HK-2 (cell line): ENCODE measurements at regions not wholly inside any gene's neighbourhood (a gene's known extent, or its start where the extent isn't known, plus 50 kb on each side); places are given as distances from the start of the nearest gene placed in this dataset.

Source experiments
- DNase-seq: peaks from one replicate; pipeline ENCODE4 v3.0.0-alpha.2; 2018; ENCODE audit not compliant: unreplicated experiment

DNA sequence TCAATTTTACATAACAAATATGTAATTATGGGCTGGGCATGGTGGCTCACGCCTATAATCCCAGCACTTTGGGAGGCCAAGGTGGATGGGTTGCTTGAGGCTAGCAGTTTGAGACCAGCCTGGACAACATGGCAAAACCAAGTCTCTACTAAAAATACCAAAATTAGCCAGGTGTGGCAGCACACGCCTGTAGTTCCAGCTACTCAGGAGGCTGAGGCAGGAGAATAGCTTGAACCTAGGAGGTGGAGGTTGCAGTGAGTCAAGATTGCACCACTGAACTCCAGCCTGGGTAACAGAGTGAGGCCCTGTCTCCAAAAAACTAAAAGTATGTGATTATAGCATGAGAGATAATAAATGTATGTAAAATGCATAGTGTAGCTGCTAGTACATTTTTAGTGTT is 229.0 kb downstream of the PPARGC1A start:
- no peak for DNase-seq

DNA sequence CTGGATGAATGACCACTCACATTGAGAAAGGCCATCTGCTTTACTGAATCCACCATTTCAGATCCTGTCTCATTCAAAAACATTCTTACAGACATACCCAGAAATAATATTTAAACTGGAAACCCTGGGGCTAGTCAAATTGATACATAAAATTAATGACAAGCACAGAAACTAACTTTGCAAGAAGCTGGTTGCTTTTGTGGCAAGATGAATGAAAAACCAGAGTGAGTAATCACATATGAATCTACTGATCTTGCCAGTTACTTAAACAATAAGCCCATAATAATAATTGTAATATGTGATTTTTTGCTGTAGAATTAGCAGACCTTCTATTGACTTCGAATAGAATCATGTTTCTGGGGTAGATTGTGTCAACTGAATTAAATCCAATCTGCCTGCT is 235.1 kb downstream of the PPARGC1A start:
- DNase-seq: no peak

DNA sequence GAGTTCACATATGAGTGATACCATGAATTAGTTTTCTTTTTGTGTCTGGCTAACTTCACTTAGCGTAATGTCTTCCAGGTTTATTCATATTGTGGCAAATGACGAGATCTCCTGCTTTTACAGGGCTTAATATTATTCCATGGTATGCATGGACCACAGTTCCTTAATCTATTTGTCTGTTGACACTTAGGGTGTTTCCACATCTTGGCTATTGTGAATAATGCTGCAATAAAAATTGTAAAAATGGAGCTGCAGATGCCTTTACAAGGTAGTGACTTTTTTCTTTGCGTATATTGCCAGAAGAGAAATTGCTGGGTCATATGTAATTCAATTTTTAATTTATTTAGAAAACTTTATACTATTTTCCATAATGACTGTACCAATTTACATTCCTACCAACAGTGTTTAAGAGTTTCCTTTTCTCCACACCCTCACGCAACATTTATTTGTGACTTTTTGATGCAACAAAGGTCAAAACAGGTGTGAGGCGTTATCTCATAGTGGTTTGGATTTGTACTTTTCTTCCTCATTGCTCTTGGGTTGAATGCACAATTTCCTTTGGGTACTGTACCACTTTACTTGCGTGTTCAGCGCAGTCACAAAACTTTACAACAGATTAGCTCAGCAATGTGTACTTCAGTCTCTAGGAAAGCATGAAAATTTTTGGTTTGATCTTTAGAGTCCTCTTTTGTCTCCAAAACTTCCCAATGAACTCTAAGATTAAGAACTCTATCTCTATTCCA is 240.8 kb downstream of the PPARGC1A start:
- no peak for DNase-seq

DNA sequence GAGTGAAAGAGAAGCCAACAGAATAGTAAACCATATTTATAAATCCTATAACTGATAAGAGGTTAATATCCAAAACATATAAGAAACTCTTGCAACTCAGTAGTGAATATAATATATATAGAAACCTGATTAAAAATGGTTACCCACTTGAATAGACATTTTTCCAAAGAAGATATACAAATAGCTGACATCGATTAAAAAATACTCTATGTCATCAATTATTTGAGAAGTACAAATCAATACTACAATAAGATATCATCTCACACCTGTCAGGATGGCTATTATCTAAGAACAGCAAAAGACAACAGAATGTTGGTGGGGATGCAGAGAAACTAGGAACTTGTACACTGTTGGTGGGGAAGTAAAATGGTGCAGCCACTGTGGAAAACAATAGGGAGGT is 254.4 kb downstream of the PPARGC1A start:
- DNase-seq: no peak

DNA sequence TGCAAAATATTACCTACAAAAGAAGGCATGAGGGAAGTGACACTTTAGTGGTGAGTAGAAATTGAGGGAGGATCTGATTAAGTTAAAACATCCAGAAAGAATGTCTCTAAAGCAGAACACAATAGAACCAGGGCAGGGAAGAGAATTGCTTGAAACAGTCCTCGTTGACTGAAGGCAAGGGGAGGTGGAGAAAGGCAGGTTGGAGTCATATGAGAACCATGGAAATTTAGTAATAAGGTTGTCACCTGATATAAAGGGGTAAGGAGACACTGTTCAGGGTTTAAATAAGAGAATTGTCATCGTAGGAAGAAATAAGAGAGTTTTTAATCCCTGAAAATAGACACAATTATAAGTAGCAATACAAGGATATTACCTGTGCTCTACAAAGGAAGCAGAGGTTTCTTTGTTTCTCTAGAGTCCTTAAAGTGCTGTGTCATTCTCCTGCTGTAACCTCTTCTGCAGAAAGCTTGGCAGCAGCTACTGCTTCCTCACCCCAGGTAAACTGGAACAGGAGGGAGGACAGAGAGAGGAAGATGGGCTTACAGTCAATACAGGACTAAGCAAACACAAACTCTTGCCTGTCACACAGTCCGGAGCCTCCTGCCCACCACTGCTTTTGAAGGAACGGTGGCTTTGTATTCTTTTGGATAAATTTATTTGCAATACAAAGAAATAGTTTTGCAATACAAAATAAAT is 258.4 kb downstream of the PPARGC1A start:
- no peak for DNase-seq

DNA sequence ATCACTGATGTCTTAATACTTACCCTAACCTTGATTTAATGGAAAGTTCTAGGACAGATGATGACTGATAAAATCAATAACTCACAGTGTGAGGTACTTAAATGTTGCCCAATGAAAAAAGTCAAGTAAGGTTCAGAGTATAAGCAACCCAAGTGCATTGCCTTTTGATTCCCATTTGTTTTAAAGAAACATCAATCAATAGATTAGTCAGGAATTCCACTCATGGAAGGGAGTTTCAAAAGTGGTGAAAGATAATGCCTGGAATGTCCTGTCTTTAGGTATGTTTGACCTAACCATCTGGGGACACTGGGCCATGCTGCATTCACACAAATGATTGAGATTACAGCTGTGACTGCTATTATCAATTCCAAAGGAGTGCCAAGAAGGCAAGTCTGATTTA is 259.7 kb downstream of the PPARGC1A start:
- no peak for DNase-seq

DNA sequence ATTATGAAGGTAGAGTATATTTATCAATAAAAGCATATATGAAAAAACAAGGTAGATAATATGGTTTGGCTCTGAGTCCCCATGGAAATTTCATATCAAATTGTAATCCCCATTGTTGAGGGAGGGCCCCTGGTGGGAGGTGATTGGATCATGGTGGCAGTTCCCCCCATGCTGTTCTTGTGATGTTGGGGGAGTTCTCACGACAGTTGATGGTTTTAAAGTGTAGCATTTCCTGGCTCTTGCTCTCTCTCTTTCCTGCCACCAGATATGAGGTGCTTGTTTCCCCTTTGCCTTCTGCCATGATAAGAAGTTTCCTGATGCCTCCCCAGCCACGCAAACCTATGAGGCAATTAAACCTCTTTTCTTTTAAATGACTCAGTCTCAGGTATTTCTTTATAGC is 260.4 kb downstream of the PPARGC1A start:
- DNase-seq: no peak

DNA sequence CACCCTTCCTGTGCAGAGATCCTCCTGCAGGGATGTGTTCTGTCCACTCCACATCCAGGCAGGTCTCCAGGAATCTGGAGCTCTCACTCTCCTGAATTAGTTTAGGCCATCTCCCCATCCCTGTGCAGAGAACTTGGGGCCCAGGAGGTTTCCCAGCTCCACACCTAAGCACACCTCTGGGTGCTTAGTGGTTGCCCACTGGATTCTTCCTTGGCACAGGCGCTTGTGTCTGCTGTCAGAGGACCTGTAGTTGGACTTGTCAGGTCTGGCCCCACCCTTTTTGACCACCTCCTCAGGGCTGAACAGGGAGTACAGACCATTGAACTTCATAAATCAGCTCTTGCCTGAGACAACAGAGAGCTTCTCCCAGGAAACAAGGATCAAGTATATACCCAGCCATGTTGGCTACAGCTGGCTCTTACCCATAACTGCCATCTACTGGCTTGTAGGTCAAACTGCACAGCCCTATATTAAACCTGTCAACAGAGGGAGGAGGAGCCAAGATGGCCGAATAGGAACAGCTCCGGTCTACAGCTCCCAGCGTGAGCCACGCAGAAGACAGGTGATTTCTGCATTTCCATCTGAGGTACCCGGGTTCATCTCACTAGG is 275.5 kb downstream of the PPARGC1A start:
- peak; percentile 20 for DNase-seq

DNA sequence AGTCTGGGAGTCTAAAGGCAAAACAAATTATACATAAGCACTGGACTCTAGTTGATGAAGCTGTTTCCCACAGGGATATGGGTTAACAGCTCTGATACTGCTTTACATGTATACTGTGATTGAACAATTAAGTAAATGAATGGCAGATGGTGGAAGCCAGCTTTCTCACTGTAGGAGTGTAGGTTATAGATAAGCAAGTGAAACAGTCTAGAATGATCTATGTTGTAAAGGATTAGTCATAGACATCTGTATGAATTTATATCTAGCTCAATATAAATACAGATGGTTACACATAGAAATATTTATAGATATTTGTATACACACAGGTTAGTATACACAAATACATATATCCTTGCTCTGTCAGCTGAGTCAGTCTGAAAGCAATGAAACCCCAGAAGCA is 276.1 kb downstream of the PPARGC1A start:
- DNase-seq: no peak

DNA sequence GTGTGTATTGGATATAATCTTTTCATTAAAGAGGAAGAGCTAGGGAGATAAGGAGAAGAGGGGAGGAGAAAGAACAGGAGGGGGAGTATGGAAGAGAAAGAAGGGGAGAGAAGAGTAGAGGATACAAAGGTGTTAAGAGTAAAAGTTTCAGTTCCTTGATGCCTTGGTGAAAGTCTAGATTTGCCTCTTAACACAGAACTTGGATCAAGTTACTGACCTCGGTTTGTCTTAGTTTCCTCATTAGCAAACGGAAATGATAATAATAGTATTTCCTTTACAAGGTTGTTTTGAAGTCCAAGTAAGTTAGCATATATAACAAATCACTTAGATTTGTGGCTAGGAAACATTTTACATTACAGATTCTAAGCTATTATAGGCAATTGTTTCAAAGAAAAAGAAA is 287.1 kb downstream of the PPARGC1A start:
- DNase-seq: no peak

DNA sequence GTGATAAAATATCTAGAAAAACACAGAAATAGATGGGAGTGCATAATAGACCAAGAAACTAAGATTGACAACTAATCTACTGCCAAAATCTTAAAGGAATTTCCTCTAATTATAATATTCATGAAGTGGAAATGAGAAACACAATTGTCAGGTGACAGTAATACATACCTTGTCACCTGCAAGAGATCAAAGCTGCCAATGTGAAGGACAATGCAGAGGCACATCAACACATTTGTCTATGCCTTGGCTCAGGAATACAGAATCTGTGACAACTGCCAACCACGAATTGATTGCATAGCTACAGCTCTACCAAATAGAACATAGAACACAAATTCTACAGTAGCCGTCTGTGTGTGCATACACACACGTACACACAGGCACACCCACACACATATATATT is 295.7 kb downstream of the PPARGC1A start:
- DNase-seq: no peak

DNA sequence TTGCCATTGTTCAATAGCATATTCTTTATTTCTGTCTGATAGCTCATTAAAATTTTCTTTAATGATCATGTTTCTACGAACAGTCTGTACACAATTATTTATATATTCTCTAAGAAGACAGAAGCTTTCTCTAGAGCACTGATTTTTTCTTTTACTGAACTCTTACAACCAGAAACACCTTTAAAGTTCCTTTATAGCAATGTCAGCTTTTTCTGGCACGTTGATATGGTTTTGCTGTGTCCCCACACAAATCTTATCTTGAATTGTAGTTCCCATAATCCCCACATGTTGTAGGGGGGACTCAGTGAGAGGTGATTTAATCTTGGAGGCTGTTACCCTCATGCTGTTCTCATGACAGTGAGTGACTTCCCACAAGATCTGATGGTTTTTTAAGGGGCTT is 299.4 kb downstream of the PPARGC1A start:
- no peak for DNase-seq

DNA sequence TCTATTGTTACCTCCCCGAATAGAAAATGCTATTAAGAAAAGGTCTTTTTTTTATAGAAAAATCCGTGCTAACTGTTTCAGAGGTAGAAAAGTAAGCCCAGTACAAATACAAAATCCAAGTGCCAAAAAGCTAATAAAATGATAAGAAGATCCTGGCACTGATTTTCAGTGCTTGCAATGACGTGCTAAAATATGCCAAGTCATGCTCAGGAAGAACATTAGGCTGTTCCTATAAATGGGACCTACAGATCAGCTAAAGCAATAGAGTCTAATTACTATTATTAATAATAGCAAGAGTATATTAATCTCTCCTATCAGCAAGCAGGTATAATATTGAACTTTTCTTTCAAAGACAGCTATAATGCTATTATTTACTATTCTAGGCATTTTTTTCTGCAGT is 305.8 kb downstream of the PPARGC1A start:
- DNase-seq: no peak

DNA sequence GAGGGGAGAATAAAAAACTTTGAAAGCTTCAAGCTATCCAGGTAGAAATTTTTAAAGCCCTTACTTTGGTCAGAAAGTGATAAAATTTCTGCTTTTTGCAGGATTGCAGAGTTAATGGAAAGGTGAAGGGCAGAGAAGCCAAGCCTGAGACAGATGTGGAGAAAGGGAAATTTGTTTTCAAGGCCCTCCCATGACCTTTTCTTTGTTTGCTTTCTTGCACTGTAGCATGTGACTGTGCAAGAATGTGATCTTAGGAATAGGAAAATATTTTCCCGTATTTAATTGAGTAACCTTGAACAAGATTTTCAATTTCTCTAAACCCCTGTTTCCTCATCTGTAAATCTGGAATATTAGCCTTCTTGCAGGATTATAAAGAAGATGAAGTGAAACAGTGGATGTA is 307.2 kb downstream of the PPARGC1A start:
- DNase-seq: no peak

DNA sequence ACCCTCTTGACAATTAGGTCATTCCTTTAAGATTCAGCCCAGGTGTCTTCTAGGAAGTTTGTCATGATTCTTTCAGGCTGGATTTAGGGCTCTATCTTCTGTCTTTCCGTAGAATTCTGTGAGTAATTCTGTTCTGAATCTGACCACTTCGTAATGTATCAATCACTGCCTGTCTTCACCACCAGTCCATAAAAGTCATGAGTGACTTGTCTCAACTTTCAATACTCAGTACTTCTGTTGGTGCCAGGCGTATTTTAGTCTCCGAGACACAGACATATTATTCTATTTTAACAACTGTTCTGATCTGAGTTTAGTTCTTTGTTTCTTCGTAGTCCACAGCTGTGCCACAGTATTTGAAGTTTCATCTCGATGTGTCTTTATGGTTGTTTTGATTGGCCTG is 310.7 kb downstream of the PPARGC1A start:
- no peak for DNase-seq

DNA sequence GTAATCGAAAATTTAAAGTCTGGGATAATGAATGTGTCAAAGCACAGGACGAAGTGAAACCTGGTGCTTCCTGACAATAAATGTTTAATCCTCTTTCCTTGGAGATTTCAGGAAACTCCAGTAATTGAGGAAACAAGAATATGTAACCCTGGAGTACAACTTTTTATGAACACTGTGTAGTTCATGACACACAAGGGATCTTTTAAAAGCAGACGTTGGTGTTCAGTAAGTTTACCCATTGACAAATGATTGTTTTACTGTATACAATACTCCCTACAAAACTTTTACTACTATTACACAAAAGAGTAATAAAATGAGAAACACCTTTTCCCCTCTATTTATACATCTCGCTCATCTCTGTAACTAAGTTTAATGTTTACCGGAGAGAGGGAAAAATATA is 312.4 kb downstream of the PPARGC1A start:
- DNase-seq: no peak

DNA sequence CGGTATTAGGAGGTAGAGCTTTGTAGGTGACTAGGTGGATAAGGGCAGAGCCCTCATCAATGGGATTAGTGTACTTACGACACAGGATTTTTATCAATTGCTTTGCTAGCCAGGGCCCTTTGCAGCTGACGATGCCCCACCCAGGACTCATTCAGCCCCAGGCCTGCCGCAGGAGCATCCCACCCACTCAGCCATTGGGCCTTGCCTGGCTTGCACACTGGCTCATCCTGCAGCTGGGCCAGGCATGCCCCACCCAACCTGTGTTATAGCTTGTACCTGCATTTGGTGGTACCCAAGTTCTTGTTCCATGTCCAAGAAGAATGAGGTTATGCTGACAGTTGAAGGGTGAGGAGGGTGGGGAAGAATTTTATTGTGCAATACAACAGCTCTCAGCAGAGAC is 317.5 kb downstream of the PPARGC1A start:
- no peak for DNase-seq

DNA sequence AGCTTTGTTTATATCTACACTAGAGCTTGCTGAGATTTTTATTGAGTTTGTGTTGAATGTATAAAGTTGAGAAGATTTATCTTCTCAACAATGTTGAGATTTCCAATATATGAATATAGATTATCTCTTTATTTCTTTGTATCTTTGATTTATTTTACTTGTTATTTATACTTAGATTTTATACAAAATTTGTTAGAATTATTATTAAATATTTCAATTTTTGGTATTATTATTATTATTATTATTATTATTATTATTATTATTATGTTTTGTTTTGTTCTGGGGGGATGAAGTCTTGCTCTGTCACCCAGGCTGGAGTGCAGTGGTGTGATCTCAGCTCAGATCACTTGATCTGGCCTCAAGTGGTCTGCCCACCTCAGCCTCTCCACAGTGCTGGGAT is 322.5 kb downstream of the PPARGC1A start:
- DNase-seq: no peak

DNA sequence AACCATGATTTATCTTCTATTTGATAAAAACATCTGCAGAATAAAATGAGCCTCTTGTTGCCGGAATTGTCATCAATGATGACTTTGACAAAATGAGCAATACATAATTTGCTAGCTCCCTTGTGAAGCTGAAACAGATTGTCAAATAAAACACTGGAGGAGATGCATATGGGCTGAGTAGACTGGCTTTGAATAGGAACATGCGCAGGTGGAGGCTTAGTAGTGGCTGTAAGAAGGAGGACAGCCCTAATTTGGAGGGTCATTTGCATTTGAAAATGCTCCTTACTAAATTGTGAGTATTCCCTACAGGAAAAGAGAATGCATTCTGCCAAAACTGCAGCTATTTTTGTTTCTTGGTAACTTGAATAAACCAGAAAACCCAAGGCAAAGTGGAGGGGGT is 329.1 kb downstream of the PPARGC1A start:
- no peak for DNase-seq

DNA sequence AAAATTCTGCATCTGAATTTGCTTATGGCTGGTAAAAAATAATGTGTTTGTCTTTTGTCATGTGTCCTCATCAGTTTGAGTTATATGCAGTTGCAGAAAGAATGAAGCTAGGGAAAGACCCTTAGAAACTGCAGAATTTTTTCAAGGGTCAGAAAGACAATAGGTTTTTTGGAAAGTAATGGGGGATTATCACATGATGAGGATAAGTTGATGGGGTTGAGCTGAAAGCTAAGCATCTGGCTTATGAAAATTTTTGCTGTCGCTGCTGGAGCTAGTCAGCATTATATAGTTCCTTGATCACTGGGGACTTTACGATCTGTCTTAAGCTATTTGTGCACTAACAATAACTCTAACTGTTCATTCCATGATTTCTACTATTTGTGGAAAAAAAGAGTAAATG is 331.7 kb downstream of the PPARGC1A start:
- DNase-seq: no peak

DNA sequence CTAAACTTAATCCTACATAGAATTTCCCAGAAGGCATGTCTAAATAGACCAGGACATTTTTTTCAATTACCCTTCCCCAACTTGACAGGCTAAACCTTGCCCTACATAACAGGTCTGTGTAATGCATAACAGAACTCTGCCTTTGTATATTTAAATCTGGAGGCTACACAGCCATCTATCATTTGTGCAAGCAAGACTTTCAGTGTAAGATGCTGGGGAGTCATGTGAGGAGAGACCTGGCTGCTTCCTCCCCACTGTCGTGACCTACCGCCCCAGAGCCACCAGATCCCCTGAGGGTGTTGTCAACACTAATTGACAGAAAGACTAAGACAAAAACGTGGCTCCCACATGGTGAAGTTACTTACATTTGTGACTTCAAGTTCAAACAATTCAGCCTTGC is 342.2 kb downstream of the PPARGC1A start:
- DNase-seq: no peak

DNA sequence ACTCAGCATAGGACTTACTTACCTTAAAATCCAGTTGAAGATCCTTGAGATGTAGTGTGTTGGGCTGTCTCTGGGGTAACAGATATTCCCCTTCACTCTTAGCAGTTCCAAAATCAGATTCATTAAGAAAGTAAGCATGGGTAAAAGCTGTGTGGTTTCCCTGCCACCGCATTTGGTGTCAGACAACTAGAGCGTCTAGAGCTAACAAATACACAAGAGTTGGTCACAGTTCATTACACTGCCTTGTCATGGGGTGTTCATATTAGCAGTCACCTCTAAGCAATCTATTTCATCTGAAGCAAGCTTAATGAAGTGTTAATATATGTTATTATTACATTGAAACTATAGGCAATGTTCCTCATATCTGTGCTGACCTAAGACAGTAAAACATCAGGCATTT is 342.8 kb downstream of the PPARGC1A start:
- DNase-seq: no peak

DNA sequence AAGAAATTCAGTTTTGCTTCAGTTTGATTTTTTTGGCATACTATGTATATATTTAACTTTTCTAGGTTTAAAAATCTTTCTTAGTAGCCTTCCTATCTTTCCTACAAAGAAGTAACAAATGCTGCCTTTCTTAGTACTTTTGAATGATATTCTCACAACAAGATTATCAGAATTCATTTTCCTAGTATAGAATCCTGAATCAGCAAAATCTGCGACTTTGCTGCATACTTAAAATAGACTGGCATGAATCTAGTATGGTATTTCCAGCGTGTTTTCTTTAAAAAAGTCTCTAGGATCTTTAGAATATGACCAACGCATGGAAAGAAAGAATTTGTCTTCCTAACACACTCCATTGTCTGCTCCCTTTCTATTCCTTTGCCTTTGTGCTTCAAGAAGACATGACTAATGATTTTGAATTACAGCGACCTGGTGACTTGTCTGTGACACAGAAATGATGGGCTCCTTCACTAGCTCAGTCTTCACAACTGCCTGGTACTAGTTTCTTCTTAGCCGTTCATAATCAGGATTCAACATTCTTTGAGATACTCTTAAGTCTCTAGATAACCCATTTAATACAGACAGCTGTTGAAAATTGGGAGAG is 349.8 kb downstream of the PPARGC1A start:
- no peak for DNase-seq
